Astrocyte (in vitro differentiated cells and primary cell): ENCODE measurements at regions not wholly inside any gene's neighbourhood (a gene's known extent, or its start where the extent isn't known, plus 50 kb on each side); places are given as distances from the start of the nearest gene placed in this dataset.

Source experiments
- DNase-seq: peaks from one replicate; pipeline ENCODE4 v3.0.0-alpha.2; 2010; ENCODE audit warnings: low read depth
- FAIRE-seq: peaks from 2 replicates; lab custom pipeline; 2011; peaks lifted over from hg19 to GRCh38; lab: Jason Lieb, UNC
- H2AFZ ChIP-seq: 2 replicates; pipeline ENCODE4 v1.6.0; 2012; ENCODE audit warnings: low read depth, low read length, inconsistent platforms
- H3K27ac ChIP-seq: 2 replicates; pipeline ENCODE4 v1.5.1; 2011; ENCODE audit warnings: low read depth, low read length, inconsistent platforms
- H3K27me3 ChIP-seq: 2 replicates; pipeline ENCODE4 v1.6.0; 2011; ENCODE audit warnings: low read length, inconsistent platforms; ENCODE audit not compliant: insufficient read depth
- H3K36me3 ChIP-seq: 2 replicates; pipeline ENCODE4 v1.5.1; 2011; ENCODE audit warnings: low read length, inconsistent platforms; ENCODE audit not compliant: insufficient read depth
- H3K4me1 ChIP-seq: 2 replicates; pipeline ENCODE4 v1.5.1; 2011; ENCODE audit warnings: low read length, inconsistent platforms; ENCODE audit not compliant: insufficient read depth
- H3K4me2 ChIP-seq: 2 replicates; pipeline ENCODE4 v1.6.0; 2012; ENCODE audit warnings: low read length, inconsistent platforms
- H3K4me3 ChIP-seq: 2 replicates; pipeline ENCODE4 v1.5.1; 2011; ENCODE audit warnings: low read depth, mild to moderate bottlenecking, low read length, inconsistent platforms; ENCODE audit not compliant: insufficient read depth
- H3K79me2 ChIP-seq: 2 replicates; pipeline ENCODE4 v1.6.0; 2012; ENCODE audit warnings: mild to moderate bottlenecking, low read length, inconsistent platforms; ENCODE audit not compliant: insufficient read depth
- H3K9ac ChIP-seq: 2 replicates; pipeline ENCODE4 v1.6.0; 2012; ENCODE audit warnings: mild to moderate bottlenecking, low read length, inconsistent platforms
- H3K9me3 ChIP-seq: 2 replicates; pipeline ENCODE4 v1.5.1; 2012; ENCODE audit warnings: low read depth, mild to moderate bottlenecking, low read length, inconsistent platforms; ENCODE audit not compliant: insufficient read depth
- H4K20me1 ChIP-seq: 2 replicates; pipeline ENCODE4 v1.6.0; 2012; ENCODE audit warnings: low read length, inconsistent platforms; ENCODE audit not compliant: insufficient read depth
- H3K27ac Mint-ChIP-seq: one replicate; pipeline ENCODE4 v1.8.0; 2021; ENCODE audit warnings: mild to moderate bottlenecking, mixed read lengths; ENCODE audit not compliant: unreplicated experiment
- H3K27me3 Mint-ChIP-seq: one replicate; pipeline ENCODE4 v1.8.0; 2021; ENCODE audit warnings: low read depth, mixed read lengths; ENCODE audit not compliant: unreplicated experiment
- H3K36me3 Mint-ChIP-seq: one replicate; pipeline ENCODE4 v1.8.0; 2021; ENCODE audit warnings: low read depth, mixed read lengths; ENCODE audit not compliant: unreplicated experiment
- H3K4me1 Mint-ChIP-seq: one replicate; pipeline ENCODE4 v1.8.0; 2021; ENCODE audit warnings: low read depth, mixed read lengths; ENCODE audit not compliant: unreplicated experiment
- H3K4me3 Mint-ChIP-seq: one replicate; pipeline ENCODE4 v1.8.0; 2021; ENCODE audit warnings: mild to moderate bottlenecking, moderate library complexity, mixed read lengths; ENCODE audit not compliant: unreplicated experiment
- H3K9me3 Mint-ChIP-seq: one replicate; pipeline ENCODE4 v1.8.0; 2021; ENCODE audit warnings: mild to moderate bottlenecking, mixed read lengths; ENCODE audit not compliant: unreplicated experiment
- EZH2 ChIP-seq: IDR thresholded peaks from 2 replicates; pipeline ENCODE4 v1.6.1; 2012; ENCODE audit warnings: mild to moderate bottlenecking, low read length, inconsistent platforms; ENCODE audit not compliant: insufficient read depth
- TF ChIP-seq, protein P1 (sequence below): IDR thresholded peaks from 2 replicates; pipeline ENCODE4 v1.5.1; 2011; ENCODE audit warnings: low read depth, mild to moderate bottlenecking, inconsistent platforms, low read length, moderate library complexity; ENCODE audit not compliant: insufficient read depth

DNA sequence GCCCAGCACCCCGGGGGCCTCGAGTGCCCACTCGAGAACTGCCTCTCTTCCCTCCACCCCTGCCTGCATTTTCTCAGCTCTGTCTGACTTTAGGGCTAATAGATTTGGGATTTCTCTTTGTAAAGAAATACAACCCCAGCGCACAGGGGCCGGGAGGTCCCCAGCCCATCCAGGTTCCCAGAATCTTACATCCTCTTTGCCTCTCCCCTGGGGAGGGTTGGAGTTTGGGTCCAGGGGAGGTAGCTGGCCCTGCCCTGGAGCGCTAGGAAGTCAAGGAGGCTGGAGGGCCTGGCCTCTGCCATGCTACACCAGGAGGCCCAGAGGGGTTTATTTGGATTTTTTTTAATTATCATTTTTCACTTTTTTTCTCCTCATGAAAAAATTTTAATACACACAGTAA is 65.7 kb upstream of the LMO1 start:
- H3K79me2 ChIP-seq: no peaks in the 10 kb centered on the region
- no peaks in the 10 kb centered on the region for H3K27me3 ChIP-seq
- no peak for TF ChIP-seq EZH2
- TF ChIP-seq, protein P1, sequence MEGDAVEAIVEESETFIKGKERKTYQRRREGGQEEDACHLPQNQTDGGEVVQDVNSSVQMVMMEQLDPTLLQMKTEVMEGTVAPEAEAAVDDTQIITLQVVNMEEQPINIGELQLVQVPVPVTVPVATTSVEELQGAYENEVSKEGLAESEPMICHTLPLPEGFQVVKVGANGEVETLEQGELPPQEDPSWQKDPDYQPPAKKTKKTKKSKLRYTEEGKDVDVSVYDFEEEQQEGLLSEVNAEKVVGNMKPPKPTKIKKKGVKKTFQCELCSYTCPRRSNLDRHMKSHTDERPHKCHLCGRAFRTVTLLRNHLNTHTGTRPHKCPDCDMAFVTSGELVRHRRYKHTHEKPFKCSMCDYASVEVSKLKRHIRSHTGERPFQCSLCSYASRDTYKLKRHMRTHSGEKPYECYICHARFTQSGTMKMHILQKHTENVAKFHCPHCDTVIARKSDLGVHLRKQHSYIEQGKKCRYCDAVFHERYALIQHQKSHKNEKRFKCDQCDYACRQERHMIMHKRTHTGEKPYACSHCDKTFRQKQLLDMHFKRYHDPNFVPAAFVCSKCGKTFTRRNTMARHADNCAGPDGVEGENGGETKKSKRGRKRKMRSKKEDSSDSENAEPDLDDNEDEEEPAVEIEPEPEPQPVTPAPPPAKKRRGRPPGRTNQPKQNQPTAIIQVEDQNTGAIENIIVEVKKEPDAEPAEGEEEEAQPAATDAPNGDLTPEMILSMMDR: no peak
- H3K27ac Mint-ChIP-seq: no peak overlapping the region
- no peaks in the 10 kb centered on the region for H3K36me3 ChIP-seq
- DNase-seq: no peak
- H3K4me1 ChIP-seq: peaks cover 12% of the 10 kb centered on the region
- H3K4me2 ChIP-seq: peak overlapping the region; percentile 70
- no peaks in the 10 kb centered on the region for H3K36me3 Mint-ChIP-seq
- FAIRE-seq: no peak
- H3K27ac ChIP-seq: no peak overlapping the region
- no peak overlapping the region for H3K9ac ChIP-seq
- H3K9me3 ChIP-seq: no peaks in the 10 kb centered on the region
- peak overlapping the region; percentile 74 for H2AFZ ChIP-seq
- no peak overlapping the region for H3K4me3 Mint-ChIP-seq
- H3K9me3 Mint-ChIP-seq: no peaks in the 10 kb centered on the region
- no peak overlapping the region for H3K4me3 ChIP-seq
- peaks cover 5% of the 10 kb centered on the region for H3K4me1 Mint-ChIP-seq
- peaks cover 10% of the 10 kb centered on the region for H3K27me3 Mint-ChIP-seq
- H4K20me1 ChIP-seq: no peaks in the 10 kb centered on the region

DNA sequence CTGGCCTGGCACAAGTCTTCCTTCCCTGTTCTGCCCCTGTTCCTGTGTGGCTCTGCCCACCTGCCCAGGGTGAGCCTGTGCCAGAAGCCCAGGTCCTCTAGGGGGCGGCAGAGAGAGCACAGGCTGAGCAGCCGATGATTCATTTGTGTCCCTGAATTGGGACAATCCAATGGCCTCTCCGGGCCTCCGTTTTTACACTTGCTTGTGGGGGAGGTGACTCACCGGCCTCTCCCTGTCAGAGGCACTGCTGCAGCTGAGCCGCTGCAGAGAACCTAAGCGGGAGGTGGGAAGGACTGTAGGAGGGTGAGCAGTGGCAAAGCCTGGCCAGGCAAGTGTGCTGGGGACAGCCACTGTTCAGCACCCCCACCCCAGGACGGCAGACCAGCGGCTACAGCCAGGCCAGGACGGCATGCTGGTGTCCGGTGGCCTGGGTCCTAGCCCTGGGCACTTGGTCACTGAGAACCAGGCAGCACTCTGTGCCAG is 65.2 kb upstream of the LMO1 start:
- no peak overlapping the region for H3K4me3 Mint-ChIP-seq
- Histone ChIP-seq H3K9ac (no peak overlapping the region), H3K4me1 (peaks cover 9% of the 10 kb centered on the region), H4K20me1 (no peaks in the 10 kb centered on the region), H3K79me2 (no peaks in the 10 kb centered on the region), H3K36me3 (no peaks in the 10 kb centered on the region), H3K27me3 (no peaks in the 10 kb centered on the region), H2AFZ (peak overlapping the region; percentile 74), H3K27ac (no peak overlapping the region), H3K9me3 (no peaks in the 10 kb centered on the region), H3K4me3 (no peak overlapping the region), H3K4me2 (peak overlapping the region; percentile 70)
- H3K4me1 Mint-ChIP-seq: peaks cover 3% of the 10 kb centered on the region
- no peak for TF ChIP-seq EZH2
- TF ChIP-seq, protein P1: peak; percentile 75
- peak; percentile 66 for DNase-seq
- H3K27me3 Mint-ChIP-seq: peaks cover 11% of the 10 kb centered on the region
- H3K9me3 Mint-ChIP-seq: no peaks in the 10 kb centered on the region
- no peaks in the 10 kb centered on the region for H3K36me3 Mint-ChIP-seq
- FAIRE-seq: no peak
- peak overlapping the region; percentile 62 for H3K27ac Mint-ChIP-seq

DNA sequence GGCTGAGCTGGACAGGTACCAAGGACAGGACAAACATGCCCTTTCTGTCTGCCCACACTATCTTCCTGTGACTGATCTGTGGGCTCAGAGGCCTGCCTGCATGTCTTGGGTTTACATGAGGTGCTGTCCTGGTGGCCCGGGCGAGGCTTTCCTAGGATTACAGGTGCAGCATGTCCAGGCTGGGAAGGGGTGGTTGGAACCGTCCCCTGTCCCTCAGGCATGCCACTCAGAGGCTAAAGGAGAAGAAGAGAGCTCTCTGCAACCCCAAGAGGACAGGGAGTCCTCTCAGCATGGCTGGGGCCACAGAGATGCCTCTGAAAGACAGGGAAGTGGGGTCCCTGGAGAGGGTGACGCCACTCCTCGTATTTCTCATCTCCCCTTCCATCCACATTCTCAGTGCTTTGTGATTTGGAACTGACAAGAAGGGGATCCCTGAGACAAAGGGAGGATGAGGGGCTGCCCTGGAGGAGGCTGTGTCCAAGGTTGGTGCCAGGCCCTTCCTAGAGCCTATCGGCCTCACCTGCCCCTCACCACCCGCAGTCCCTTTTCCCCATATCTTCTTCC is 64.6 kb upstream of the LMO1 start:
- TF ChIP-seq EZH2: no peak
- TF ChIP-seq, protein P1: no peak
- Mint-ChIP-seq H3K4me3 (no peak overlapping the region), H3K36me3 (no peaks in the 10 kb centered on the region), H3K9me3 (no peaks in the 10 kb centered on the region), H3K27ac (no peak overlapping the region), H3K27me3 (peaks cover 12% of the 10 kb centered on the region), H3K4me1 (peaks cover 3% of the 10 kb centered on the region)
- no peaks in the 10 kb centered on the region for H4K20me1 ChIP-seq
- H3K27ac ChIP-seq: no peak overlapping the region
- H3K27me3 ChIP-seq: no peaks in the 10 kb centered on the region
- H3K9me3 ChIP-seq: no peaks in the 10 kb centered on the region
- no peaks in the 10 kb centered on the region for H3K36me3 ChIP-seq
- H3K4me2 ChIP-seq: no peak overlapping the region
- H3K79me2 ChIP-seq: no peaks in the 10 kb centered on the region
- H3K4me1 ChIP-seq: peaks cover 8% of the 10 kb centered on the region
- FAIRE-seq (no peak), DNase-seq (no peak)
- H3K9ac ChIP-seq: no peak overlapping the region
- H3K4me3 ChIP-seq: no peak overlapping the region
- H2AFZ ChIP-seq: no peak overlapping the region
